Right hindlimb (tissue), 1 donor: ENCODE measurements at regions not wholly inside any gene's neighbourhood (a gene's known extent, or its start where the extent isn't known, plus 50 kb on each side); places are given as distances from the start of the nearest gene placed in this dataset.
"Not testable (repeated sequence)": the region's sequence is repeated elsewhere in the genome, so short reads cannot be mapped to it uniquely, and the experiment has no call there.

Source experiments
- DNase-seq: peaks from one replicate; pipeline ENCODE4 v3.0.0-alpha.2; 2018

DNA sequence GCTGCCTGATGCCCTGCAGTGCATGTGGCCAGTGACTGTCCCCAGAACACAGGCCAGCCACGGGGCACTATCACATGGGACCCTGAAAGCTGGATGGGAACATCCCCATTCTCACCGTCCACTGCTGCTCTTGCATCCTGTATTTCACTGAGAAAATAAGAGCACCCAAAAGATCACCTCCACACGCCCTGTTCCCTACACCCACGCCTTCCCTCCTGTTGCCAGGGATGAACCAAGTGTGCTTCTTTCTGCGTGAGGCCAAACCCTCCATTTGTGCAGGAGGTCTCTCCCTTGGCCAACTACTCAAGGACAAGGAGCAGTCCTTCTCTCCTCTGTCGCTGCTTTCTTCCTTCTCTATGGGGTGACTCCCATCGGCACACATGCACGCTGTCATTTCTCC lies 118.3 kb downstream of the LRRC37A3 start:
- not testable (repeated sequence) for DNase-seq

DNA sequence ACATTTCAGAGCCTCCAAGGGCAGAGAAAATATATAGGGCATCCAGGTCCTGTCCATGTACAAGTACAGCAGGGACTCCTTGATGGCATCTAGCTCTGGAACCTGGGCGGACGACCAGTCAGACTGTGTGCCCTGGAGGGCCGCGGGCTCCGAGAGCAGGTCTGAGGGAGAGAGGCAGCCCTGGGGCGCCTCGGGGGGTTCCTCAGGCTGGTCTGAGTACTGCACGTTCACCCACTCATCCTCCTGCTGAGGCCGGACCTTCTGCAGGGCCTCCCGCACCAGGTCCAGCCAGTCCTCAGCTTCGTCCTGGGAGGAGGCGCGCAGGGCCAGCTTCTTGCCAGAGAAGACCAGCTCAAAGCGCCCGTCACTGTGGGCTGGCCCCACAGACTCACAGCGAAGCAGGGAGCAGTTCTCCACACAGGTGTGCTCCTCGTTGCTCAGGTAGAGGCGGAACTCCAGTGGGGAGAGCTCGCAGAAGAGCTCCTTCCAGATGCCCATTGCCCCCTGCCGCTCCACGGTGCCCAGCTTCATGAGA lies 118.8 kb downstream of the LRRC37A3 start:
- not testable (repeated sequence) for DNase-seq

DNA sequence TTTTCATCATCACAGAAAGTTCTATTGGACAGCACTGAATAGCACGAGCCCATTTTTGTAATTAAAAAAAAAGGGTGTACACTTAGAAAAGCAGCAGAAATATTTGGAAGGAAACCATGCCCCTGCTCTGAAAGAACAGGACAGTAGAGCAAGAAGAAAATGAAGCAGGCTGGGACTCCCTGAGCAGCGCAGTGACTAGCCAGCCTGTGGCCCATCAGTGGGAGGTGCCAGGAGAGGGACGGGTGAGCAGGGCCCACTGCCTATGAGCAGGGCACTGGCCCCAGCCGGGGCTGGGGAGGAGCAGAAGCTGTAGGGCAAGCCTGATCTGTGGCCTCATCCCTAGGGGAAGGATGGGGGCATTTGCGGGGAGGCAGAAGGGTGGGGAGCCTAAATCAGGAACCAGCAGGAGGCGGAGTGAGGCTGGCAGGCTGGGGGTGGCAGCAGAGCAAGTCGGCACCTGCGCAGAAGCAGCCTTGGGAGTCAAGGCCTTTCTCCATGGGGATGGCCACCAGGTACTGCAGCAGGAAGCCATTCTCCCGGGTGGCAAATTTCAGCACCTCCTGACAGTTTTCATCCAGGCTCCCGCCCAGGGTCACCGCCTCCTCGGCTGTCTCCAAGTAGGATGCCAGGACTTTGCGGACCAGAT lies 119.6 kb downstream of the LRRC37A3 start:
- DNase-seq: not testable (repeated sequence)

DNA sequence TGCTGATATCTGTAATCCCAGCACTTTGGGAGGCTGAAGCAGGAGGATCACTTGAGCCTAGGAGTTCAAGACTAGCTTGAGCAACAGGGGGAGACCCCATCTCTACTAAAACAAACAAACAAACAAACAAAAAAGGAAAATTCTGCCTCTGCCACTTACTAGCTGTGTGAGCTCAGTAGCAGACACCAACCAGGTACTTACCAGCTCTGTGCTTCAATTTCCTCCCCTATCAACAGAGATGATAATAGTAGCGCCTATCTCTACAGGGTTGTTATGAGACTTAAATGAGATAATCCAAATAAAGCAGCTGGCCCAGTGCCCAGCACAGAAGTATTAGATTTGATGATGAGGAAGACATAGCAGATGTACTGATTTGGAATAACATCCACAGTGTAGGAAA lies 120.3 kb downstream of the LRRC37A3 start:
- DNase-seq: not testable (repeated sequence)

DNA sequence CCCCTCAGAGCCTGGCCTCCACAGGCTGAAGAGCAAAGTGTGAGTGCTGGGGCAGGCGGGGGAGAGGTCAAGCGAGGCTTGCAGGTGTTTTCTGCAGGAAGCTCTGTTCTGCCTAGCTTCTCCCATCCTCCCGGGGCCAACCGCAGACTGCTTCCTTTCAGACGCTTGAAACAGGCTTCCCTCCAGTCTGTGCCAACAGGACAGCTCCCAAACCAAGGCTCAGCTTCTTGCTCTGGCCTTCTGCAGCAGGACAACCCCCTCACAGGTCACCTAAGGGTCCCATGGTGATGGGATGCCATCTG lies 120.8 kb downstream of the LRRC37A3 start:
- not testable (repeated sequence) for DNase-seq

DNA sequence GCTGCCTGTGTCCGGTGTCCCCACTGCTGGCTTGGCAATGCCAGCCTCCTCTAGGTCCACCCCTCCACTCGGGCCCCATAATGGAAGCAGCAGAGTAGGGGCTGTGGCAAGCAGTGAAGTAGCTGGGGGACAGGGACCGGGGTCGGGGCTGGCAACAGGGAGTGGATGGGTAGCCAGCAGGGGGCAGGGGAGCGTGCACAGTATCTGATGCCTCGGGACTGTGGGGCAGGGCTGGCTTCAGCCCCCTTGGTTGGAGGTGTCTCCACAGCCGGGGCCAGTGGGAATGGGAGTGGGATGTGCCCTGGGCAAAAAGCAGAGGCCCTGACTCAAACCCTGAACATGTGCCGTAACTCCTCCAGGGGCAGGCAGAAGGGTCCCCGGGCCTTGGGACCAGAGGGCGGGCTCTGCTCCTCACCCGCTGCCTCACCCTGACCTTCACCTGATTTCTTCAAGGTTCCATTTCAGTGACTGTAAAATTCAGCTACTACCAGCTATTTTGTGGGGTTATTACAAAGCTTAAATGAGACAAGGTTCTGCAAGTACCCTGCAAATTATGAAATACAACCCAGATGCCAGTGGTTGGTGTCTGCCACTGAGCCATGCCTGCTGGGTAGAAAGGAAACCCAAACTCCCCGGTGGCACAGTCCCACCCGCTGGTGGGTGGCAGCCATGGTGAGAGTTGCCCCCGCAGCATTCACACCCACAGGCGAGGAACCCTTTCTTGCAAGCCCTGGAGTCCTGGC lies 121.4 kb downstream of the LRRC37A3 start:
- DNase-seq: not testable (repeated sequence)

DNA sequence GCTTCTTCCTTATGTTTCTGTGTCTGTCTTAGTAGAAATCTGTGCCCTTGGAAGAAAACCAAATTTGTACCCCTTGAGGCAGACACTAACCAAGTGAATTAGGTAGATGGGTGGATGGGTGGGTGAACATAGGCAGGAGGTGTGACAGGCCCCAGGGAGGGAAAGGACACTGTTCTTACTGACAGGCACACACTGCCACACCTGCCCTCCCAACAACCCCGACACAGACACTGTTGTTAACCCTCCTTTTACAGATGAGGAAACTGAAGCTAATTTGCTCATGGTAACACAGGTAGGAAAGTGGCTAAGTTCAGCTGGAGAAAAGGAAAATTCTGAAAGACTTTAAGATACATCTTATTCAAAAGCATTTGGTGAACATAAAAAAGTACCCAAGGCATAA lies 123.9 kb downstream of the LRRC37A3 start:
- DNase-seq: not testable (repeated sequence)

DNA sequence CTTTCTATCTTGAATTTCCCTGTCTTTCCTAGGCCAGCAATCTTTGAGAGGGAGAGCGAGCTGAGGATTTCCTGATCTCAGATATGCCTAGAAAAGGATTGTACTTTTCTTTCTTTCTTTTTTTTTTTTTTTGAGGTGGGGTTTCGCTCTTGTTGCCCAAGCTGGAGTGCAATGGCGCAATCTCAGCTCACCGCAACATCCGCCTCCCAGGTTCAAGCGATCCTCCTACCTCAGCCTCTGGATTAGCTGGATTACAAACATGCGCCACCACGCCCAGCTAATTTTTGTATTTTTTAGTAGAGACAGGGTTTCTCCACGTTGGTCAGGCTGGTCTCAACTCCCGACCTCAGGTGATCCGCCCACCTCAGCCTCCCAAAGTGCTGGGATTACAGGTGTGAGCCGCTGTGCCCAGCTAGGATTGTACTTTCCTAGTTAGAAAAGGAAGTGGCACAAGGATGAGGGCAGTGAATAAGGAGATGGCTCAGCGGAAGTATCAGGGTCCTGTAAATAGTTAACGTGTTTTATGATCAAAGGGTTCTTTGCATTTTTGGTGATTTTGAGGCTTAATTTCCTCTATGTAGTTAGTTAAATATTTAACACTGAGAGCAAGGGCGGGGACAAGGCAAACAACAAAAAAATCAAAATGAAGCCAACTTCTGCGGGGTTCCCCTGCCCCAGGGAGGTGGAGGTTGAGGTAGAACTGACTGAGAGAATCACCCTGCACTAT lies 124.6 kb downstream of the LRRC37A3 start:
- DNase-seq: not testable (repeated sequence)

DNA sequence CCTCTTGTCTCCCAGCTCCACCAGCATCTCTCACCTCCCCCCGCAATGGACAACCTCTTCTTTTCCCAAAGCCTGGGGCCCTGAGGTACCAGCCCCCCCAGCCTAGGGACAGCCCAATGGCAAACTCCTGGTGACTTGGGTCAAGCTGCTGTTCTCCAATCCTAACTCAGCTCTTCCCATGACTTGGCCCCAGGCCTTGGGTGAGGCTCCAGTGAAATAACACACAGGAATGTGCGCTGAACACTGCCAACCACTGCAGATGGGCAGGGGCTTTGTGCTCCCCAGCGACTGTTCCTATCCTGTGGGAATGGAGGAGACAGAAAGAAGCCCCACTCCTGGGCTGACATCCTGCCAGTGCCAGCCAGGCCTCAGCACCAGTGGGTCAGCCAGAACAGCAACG lies 125.2 kb downstream of the LRRC37A3 start:
- DNase-seq: peak; percentile 23

DNA sequence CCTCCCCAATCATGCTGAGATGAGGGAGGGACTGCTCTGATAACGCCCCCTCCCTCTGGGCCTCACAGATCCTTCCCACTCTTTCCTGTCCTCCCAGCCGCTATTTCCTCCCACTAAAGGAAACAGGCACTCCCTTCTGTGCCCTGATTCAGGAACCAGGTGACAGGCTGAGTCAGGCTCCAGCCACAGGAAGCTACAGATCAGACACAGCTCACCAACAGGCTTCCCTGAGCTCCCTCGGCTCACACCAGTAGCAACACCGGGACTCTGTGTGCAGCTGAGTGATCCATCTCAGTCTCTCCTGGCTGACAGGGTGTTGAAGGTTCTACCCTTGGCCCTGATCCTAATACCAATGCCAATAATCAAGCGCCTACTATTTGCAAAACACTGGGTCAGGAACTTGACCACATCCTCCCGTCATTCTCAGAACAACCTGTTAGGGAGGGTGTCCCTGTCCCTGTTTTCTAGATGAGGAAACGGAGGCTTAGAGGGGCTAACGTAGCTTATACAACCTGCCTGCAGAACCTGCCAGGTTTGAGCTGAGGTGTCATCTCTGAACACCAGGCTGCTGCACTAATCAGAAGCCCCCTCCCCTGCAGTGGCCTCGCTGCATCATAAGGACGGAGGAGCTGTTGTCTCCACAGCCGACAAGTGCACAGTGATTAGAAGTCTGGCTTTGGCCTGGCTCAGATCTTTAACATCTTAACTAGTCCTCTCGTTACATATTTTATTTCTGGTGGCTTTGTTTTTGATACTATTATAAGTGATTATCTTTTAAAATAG lies 126.3 kb downstream of the LRRC37A3 start:
- DNase-seq: peak; percentile 27

DNA sequence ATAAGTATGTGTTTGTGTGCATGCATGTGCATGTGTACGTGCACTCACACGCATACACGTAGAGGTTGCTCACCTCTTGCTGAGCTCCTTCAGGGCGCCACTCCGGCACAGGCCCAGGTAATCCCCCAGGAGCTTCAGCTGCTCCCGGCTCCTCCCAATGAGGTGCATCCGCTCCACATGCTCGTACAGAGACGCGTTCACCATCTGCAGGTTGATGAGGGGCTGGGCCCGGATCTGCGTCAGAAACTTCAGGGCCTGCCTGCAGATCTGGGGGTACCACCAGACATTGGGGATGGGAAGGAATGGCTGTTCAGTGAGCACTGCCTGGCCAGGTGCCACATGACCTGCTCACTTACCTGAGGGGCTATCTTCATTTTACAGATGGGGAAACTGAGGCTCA lies 127.0 kb downstream of the LRRC37A3 start:
- DNase-seq: not testable (repeated sequence)

DNA sequence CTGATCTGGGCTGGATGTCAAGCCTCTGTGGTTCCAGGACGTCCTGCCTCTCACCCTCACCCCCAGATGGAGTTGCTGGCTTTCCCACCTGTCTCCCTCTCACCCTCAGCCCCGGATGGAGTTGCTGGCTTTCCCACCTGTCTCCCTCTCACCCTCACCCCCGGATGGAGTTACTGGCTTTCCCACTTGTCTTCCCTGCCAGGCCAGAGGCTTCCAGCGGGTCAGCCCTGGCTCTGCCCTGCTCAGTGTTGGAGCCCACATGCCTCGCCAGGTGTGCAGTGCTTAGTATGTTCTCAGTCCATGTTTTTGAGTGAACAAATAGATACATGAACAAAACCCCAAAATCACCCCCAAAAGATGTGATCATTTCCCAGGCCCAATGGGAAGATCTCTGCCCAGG lies 127.6 kb downstream of the LRRC37A3 start:
- DNase-seq: not testable (repeated sequence)

DNA sequence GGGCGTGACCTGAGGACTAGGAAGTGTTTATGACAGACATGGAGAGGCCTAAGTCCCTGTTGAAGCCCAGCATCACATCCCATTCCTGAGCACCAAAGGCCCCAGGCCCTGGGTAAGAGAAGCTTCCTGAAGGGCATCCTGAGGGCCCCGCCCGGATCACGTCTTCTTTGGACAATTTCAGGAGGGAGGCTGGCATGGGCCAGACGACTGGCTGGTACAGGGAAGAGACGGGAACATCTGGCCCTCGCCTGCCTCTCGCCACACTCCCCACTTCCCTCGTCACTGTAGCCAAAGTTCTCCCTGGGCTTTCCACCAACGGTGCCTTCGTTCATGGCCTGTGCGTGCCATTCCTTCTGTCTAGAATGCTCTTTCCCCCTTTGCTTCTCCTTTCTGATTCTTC lies 128.1 kb downstream of the LRRC37A3 start:
- DNase-seq: not testable (repeated sequence)

DNA sequence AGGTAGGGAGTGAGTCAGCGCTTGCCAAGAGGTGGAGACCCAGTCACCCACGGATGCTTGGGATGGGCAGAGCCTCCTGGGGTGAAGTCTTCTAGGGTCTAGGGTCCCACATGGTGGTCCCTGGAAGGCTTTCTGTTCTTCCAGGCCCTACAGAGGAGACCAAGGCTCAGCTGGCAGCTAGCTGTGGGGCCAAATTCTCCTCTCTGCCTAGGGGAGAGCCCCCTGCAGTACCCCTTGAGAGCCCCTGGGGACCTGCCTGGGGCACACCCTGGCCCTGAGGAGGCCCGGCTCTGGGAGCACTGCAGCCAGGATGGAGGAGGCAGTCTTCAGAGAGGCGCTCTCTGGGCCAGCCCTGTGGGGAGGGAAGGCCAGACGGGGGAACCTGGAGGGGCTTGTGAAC lies 128.6 kb upstream of the SMURF2 start:
- not testable (repeated sequence) for DNase-seq

DNA sequence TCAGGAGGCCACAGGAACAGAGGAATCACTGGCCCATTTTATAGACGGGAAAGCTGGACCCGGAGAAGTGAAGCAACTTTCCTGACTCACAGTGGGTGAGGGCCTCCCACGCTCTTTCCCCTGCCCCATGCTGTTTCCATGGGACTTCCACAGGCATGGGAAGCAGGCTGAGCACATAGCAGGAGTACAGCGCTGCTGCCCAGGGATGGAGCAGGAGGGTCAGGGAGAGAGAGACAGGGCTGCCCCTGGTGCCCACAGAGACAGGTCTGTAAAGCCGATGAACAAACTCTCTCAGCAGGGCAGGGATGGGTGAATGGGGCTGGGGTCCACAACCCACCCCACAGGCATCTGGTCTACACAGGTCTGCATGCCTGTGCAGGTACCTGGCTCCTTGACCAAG lies 128.1 kb upstream of the SMURF2 start:
- not testable (repeated sequence) for DNase-seq

DNA sequence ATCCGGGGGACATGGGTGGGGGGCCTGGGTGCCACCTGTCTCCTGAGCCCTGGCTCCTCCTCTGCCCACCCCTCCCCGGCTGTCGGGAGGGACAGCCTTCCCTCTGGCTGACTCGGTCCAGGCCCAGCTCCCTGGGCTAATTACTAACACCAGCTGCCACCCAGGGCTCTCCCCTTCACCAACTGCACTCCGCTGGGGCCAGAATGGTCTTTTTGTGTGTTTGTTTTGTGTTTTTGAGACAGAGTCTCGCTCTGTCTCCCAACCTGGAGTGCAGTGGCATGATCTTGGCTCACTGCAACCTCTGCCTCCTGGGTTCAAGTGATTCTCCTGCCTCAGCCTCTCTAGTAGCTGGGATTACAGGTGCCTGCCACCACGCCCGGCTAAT lies 126.9 kb upstream of the SMURF2 start:
- DNase-seq: not testable (repeated sequence)

DNA sequence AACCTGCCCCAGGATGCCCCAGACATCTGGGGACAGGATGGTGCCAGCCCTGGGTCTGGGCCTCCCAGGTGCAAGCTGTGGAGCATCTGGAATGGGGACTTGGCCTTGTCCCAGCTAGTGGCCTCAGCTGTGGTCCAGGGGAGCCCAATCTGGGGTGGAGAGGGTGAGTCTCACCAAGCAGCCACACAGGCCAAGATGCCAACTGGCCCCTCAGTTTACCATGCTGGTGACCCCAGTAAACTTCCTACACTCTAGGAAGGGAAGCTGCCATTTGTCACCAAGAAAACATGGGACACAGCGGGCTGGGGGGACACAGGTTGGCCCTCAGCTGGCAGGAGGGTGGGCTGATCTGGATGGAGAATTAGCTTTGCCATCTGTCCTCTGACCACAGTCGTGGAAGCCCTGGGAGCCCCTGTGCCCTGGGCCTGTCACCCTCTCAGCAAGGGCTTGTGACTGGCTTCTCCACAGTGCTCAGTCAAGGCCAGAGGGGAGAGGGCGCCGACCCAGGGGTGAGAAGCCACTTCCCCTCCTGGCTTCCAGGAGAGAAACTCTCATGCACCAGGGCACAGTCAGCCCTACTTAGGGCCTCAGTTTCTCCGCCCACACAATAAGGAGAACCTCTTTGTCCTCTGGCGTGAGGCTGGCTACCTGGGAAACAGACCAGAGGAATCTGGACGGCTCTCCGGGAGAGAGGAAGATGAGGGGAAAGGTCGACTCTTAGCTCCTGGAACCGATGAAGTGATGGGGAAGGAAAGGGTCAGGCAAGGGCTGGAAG lies 126.4 kb upstream of the SMURF2 start:
- DNase-seq: no peak

DNA sequence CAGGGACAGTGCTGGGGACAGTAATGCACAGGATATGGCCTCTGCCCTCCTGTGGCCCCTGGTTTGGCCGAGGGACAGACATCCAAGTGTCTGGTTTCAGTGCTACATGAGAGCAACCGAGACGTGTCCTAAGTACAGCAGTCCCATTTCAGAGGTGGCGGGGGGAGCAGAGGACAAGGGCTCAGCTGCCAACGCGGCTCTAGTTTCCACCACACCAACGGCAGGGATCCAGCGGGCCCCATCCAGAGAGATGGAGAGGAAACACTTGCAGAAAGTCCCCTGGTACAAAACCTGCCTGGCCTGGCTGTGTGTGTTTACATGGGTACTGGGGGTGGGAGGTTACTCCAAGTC lies 125.8 kb upstream of the SMURF2 start:
- DNase-seq: peak; percentile 33

DNA sequence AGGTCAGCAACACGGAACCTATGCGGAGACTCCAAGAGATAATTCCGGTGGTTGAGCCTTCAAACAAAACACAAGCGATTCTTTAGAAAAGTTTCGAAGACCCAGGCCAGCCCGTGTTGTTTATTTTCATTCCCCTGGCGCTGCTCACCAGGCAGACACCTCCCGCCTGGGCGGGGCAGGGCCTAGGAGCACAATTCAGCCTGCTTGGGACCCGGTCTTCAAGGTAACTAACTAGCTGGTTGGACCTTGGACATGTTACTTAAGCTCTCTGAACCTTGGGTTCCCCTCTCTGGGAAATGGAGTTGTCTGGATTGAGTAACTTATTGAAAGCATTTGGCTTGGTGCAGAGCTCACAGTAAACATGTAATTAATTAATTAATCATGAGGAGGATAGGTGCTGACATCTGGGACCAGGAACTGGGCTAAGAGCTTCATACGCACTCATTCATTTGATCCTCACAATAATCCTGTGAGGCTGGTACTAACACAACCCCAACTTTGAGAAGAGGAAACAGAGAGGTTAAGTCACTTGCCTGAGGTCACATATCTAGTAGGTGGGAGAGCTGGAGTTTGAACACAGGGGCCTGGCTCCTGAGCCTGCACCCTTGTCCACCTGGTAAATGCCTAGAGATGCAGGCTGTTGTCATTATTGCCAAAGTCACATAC lies 125.3 kb upstream of the SMURF2 start:
- no peak for DNase-seq

DNA sequence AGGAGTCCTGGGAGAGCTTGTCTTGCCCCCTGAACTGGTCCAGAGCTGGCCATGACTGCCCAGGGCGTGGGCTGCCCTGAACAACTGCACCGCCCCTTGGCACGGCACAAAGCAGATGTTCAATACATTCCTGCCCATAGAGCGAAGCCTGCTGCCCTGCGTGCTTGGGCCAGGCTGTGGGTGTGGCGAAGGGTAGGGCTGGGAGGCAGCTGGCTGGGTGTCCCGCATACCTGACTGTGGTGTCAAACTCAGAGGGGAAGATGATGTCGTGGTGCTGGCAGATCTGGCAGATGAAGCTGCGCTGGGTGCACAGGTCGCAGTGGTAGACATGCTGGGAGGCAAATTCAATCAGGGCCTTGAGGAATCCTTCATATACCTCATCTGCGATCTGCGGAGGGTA lies 124.2 kb upstream of the SMURF2 start:
- peak; percentile 48 for DNase-seq

DNA sequence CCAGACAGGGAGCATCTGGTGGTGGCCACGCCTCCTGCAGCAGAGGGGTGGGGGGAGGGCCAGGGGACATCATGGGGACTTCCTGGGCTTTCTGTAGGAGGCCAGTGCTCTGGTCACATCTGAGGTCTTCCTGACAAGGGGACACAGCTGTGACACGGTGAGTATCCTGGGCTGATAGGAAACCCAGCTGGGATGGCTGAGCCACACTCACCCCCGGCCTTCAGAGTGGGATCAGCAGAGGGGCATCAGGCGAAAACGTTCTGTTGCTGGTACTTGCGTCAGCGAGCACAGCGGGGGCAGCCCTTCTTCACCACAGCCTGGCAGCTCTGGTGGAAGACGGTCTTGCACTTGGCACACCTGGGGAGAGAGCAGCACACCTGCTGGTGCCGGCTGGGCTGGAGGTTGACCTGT lies 122.9 kb upstream of the SMURF2 start:
- DNase-seq: no peak
